ENCODE measurements at regions not wholly inside any gene's neighbourhood (a gene's known extent, or its start where the extent isn't known, plus 50 kb on each side); places are given as distances from the start of the nearest gene placed in this dataset.

DNA sequence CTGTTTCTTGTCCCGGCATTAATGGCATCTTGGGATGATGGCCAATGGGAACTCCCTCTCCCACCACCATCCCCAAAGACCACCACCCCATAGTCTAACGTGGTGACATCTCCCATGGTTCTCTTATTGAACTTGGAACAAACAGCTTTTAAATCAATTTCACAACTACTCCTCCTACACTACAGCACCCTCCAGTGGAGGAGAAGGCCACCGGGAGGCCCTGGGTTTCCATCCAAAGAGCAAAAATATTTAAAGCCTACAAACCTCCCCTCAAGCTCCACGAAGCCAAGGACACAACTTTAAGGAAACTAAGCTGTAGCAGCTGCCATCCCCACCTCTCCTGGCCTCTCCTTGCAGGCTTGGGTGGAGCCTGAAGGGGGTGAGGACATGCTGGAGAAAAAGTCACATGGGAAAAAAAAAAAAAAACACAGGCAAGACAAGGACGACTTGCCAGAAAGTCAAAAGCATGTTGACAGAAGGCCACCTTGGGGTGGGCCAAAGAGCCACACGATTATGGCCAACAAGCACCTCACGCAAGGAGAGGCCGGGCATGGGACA, 94.0 kb upstream of the LANCL2 start:
- TF ChIP-seq, protein P1, sequence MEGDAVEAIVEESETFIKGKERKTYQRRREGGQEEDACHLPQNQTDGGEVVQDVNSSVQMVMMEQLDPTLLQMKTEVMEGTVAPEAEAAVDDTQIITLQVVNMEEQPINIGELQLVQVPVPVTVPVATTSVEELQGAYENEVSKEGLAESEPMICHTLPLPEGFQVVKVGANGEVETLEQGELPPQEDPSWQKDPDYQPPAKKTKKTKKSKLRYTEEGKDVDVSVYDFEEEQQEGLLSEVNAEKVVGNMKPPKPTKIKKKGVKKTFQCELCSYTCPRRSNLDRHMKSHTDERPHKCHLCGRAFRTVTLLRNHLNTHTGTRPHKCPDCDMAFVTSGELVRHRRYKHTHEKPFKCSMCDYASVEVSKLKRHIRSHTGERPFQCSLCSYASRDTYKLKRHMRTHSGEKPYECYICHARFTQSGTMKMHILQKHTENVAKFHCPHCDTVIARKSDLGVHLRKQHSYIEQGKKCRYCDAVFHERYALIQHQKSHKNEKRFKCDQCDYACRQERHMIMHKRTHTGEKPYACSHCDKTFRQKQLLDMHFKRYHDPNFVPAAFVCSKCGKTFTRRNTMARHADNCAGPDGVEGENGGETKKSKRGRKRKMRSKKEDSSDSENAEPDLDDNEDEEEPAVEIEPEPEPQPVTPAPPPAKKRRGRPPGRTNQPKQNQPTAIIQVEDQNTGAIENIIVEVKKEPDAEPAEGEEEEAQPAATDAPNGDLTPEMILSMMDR (IDR thresholded peaks at IDR 0.05): no peak
- no peak for TF ChIP-seq POLR2AphosphoS5 (IDR thresholded peaks at IDR 0.05; ENCODE audit: insufficient read depth in 1 of 2, low read depth in 1 of 2)

Data from vagina (tissue), 2 donors.